DND-41 (cell line): ENCODE measurements at regions not wholly inside any gene's neighbourhood (a gene's known extent, or its start where the extent isn't known, plus 50 kb on each side); places are given as distances from the start of the nearest gene placed in this dataset.

Experiments
- EZH2 ChIP-seq: IDR thresholded peaks from 3 replicates; pipeline ENCODE4 v1.6.1; 2012; ENCODE audit warnings: borderline replicate concordance, low read depth, mild to moderate bottlenecking, moderate library complexity, low read length, inconsistent platforms; ENCODE audit not compliant: severe bottlenecking
- TF ChIP-seq, protein P1 (sequence below): IDR thresholded peaks from 2 replicates; pipeline ENCODE4 v1.5.1; 2012; ENCODE audit warnings: borderline replicate concordance, low read length, moderate library complexity, mild to moderate bottlenecking; ENCODE audit not compliant: poor library complexity, severe bottlenecking; ENCODE audit errors: extremely low read depth

DNA sequence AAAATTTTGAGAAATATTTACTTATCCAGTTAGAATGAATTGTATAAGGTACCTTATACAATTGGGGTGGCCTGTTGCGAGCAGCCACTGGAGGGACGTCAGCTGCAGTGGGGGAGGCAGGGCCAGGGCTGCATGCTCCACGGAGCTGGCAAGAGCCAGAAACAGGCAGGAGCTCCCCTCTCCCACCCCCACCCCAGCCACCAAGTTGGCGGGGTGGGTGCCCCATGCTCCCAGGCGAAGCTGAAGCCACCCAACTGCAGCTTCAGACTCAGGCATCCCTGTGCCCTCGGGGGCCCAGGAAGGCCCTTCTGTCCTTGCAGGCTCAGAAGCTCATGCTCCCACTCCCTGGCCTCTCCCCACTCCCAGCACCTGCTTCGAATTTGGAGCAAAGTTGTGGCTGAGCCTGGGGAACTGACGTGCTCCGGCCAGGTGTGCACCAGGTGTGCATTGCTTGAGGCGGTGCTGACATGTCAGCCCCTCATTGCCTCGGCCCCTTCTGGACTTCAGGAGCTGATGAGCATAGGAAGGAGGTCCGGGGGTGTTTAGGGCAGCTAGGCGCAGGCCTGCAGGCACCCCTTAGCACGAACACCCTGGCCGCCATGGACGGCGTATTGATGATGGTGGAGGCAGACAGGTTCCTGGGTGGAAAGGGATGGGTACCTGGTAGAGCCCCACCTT is 743.8 kb upstream of the GBE1 start:
- TF ChIP-seq, protein P1, sequence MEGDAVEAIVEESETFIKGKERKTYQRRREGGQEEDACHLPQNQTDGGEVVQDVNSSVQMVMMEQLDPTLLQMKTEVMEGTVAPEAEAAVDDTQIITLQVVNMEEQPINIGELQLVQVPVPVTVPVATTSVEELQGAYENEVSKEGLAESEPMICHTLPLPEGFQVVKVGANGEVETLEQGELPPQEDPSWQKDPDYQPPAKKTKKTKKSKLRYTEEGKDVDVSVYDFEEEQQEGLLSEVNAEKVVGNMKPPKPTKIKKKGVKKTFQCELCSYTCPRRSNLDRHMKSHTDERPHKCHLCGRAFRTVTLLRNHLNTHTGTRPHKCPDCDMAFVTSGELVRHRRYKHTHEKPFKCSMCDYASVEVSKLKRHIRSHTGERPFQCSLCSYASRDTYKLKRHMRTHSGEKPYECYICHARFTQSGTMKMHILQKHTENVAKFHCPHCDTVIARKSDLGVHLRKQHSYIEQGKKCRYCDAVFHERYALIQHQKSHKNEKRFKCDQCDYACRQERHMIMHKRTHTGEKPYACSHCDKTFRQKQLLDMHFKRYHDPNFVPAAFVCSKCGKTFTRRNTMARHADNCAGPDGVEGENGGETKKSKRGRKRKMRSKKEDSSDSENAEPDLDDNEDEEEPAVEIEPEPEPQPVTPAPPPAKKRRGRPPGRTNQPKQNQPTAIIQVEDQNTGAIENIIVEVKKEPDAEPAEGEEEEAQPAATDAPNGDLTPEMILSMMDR, result no peak
- TF ChIP-seq EZH2, result no peak
